PFSK-1 (cell line): ENCODE measurements at regions not wholly inside any gene's neighbourhood (a gene's known extent, or its start where the extent isn't known, plus 50 kb on each side); places are given as distances from the start of the nearest gene placed in this dataset.

Experiments
- POLR2AphosphoS5 ChIP-seq: IDR thresholded peaks from 2 replicates; pipeline ENCODE4 v1.6.1; 2012; ENCODE audit warnings: low read depth, mild to moderate bottlenecking, control low read depth, low read length, moderate library complexity
- REST ChIP-seq, 2 experiments: IDR thresholded peaks; 2 replicates each; pipeline versions ENCODE4 v1.6.1 to v1.8.0; 2011 to 2012; ENCODE audit warnings: low read depth in 2 of 2, low read length in 2 of 2, control low read depth in 1 of 2, inconsistent platforms in 1 of 2, mild to moderate bottlenecking in 1 of 2, moderate library complexity in 1 of 2; ENCODE audit not compliant: insufficient read depth in 1 of 2

- TF ChIP-seq POLR2AphosphoS5 (no peak), REST (IDR thresholded peaks at IDR 0.05; ENCODE audit: insufficient read depth in 1 of 2, low read depth in 2 of 2, low read length in 2 of 2) (no peak)
These were observed 153.5 kb upstream of the ATF7IP start for GRCh38 chr12:14211947-14212387.
